HTR-8/SVneo (cell line): ENCODE measurements at regions not wholly inside any gene's neighbourhood (a gene's known extent, or its start where the extent isn't known, plus 50 kb on each side); places are given as distances from the start of the nearest gene placed in this dataset.

ENCODE experiments used
- DNase-seq: peaks from one replicate; pipeline ENCODE4 v3.0.0; 2011; ENCODE audit warnings: low spot score, mixed read lengths; ENCODE audit not compliant: insufficient read length
- FAIRE-seq: peaks from 2 replicates; lab custom pipeline; 2011; peaks lifted over from hg19 to GRCh38; lab: Jason Lieb, UNC

DNA sequence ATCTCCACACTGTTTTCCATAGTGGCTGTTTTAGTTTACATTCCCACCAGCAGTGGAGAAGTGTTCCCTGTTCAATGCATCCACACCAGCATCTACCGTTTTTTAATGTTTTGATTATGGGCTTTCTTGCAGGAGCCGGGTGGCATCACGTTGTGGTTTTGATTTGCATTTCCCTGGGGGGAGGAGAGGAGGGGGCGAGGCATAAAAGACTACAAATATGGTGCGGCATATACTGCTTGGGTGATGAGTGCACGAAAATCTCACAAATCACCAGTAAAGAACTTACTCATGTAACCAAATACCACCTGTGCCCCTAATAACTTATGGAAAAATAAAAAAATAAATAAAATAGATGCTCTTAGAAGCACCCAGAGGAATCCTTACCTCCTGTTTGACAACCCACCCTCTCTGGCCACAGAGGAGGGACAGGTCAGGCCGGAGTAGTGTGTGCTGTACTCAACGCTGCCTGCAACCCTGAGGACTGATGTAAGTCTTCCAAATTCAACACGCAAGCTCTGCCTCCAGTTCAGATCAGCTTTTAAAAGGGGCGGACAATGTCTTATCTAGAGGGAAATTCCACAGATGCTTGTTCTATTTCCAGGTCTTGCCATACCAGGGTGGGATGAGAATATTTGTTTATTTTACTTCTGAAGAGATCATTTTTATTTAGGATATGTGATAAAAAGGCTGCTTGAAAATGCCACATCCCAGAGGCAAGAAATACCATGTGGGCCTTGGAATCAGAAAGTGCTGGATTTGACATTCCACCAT lies 329.6 kb upstream of the B3GAT1 start:
- no peak for FAIRE-seq

DNA sequence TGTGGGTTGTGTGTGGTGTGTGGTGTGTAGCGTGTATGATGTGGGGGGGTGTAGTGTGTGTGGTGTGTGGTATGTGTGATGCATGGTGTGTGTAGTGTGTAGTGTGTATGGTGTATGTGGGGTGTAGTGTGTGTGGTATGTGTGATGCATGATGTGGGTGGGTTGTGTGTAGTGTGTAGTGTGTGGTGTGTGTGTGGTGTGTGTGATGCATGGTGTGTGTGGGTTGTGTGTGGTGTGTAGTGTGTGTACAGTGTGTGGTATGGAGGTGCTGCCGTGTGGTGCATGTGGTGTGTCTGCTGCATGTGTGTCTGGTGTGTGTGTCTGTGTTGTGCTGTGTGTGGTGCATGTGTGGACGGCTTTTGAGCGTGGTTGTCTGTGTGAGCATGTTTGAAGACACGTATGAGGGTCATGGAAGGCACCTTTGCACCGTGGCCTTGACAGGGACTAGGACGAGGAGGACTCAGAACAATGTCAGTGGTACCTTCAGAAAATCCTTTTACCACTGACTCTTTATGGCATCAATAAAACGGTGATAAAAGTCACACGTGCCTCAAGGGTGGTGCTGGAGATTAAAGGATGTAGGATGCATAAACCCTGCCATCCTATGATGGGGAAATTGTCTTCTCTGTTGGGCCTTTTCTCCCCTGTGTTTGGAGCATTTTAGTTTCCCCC lies 328.7 kb upstream of the B3GAT1 start:
- DNase-seq (no peak), FAIRE-seq (peak; percentile 99)

More for the DNA sequence above, 329.6 kb upstream of the B3GAT1 start:
- peak; percentile 15 for DNase-seq

DNA sequence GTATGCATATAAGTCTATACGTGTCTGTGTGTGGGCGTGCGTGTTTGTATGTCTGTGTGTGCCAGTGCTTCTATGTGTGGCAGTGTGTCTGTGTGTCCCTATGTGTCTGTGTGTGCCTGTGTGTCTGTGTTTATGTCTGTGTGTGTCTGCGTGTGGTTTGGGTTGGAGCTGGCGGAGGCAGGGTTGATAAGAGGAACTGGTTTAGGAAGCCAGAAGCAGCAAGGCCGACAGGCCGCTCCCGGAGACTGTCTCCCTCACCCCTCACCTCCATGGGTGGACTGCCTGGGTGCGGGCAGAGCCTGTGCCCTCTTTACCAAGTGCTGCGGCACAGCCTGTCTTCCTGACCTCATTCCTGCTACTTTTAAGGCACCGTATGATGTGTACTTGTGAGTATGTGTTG lies 327.1 kb upstream of the B3GAT1 start:
- no peak for FAIRE-seq
- DNase-seq, result no peak

DNA sequence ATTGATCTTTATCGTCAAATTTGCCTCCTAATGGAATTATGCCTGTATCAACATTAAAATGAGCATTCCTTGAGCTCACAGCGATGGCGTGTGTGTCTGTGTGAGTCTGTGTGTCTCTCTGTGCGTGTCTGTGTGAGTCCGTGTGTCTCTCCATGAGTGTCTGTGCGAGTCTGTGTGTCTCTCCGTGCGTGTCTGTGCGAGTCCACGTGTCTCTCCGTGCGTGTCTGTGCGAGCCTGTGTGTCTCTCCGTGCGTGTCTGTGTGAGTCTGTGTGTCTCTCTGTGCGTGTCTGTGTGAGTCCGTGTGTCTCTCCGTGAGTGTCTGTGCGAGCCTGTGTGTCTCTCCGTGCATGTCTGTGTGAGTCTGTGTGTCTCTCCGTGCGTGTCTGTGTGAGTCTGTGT lies 326.5 kb upstream of the B3GAT1 start:
- DNase-seq (no peak), FAIRE-seq (no peak)

DNA sequence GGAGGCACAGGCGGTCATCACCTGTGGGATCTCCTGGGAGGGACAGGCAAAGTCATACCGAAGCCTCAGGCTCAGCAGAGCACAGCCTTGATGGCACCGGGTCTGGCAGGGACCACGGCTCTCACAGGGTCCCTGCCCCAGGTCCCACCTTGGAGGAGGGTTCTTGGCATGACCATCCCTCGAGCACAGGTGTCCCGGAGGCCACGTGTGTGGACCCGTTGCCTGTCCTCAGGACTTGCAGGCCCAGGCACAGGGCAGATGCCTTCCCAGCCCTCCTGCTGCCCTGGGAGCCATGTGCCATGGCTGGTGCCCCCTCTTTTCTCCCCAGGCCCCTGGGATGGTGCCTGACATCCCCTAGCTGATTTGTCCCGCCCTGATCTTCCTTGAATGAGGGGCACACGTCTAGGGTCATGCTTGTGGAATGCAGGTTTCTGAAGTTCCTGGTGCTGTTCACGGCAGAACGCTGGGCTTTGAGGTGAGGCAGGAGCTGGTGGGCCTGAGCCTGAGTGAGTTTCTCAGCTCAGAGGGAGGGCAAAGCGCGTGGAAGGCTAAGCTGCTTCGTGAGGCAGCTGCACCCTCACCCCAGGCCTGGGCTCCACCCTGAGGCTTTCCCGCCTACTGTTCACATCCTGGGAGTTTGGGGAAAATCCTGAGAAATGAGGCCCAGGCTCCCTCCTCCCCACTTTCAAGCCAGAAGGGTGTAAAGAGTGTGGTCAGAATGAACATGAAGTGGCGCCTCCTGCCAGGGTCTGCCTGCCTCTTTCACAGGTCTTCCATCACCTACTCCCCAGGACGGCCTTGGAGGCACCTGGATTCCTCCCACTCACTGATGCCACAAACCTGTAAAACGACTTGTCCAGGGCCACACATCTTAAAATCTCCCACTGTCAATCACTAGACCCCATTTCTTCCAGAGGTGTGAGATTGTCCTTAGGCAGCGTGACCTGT lies 325.8 kb upstream of the B3GAT1 start:
- DNase-seq, result no peak
- FAIRE-seq, result no peak

DNA sequence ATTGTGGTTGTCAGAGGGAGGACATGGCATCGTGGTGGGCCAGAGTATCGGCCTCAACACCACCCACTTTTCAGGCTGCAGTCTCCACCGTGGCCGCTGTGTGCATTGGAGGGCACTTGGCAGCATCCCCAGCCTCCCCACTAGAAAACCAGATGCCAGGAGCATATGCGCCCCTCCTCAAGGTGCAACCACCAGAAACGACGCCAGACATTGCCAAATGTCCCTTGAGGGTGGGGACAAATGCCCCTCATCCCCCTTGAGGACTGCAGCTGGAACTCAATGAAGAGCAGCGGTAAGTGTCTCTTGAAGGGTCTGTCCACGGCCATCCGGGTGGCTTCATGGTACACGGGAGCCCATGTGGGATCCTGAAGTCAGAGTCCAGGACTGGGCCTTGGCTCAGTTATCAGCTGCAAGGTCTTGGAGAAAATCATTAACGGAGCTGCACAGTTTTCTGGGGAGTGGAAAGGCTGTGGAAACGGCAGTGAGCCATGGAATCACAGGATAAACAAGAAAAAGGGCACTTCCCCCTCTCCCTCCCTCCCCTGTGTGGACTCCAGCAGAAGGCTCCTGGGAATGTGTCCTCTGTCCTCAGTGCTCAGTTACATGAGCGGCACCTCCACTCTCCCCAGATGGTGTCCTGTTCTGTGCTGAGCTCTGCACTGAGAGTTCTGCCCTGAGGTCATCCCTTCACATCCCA lies 324.4 kb upstream of the B3GAT1 start:
- FAIRE-seq, result no peak
- no peak for DNase-seq

DNA sequence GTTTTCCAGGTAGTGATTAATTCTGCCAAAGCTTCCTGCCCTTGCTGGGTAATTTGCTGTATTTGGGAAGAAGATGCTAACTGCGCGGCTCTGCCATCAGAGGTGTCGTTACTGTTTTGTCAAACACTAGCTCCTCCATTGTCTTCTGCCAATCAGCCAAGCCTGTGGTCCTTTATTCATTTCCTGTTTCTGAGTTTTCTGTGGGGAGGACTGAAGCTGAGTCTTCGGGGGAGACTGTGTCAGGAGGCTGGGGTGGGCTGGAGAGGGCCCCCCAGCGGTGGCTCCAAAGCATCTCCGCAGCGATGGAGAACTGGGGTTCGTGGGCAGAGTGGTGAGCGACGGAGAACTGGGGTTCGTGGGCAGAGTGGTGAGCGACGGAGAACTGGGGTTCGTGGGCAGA lies 322.9 kb upstream of the B3GAT1 start:
- DNase-seq, result no peak
- no peak for FAIRE-seq

DNA sequence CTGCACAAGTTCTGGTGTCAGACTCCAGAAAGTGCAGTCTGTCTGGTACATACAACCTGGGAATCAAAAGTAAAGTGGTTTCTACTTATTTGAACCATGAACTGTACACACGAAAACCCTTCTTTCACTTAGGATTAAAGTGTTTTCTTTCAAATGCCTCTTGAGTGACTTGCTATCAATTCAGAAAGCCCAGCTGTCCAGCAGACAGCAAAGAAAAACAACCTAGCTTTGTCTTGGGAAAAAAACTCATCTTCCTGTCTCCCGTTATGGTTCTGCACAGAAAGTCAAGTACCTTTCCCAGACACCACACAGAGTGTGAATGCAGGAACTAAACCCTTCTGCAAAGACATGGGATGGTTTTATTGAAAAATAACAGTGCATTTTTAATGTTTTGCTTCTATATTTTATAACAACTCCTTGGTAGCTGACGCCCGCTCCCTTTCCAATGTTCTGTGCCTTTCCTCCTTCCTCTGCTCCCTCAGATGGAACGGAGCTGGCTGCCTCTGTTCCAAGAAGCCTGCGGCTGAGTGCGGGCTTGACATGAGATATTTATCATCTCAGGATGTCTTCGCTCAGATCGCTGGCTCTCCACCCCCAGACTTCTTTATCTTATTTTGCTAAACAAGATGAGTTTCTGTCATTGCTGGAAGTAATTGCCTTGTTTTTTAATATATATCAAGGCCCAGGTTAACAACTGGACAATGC lies 322.3 kb upstream of the B3GAT1 start:
- DNase-seq (no peak), FAIRE-seq (no peak)

DNA sequence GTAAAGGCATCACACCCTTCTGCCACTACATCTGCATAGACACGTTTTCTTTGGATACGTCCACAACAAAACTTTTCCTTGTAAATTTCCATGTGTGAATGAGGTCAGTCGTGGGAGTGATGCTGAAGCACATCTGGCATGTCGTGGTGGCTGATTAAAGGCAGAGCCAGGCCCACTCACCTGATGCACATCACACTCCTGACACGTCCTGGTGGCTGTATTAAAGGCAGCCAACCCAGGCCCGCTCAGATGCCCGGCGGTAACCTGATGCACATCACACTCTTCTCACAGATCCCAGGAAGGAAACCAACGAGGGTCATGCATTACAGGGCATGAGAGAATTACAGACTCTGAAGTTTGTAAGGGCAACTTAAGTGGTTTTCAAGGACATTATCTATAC lies 321.6 kb upstream of the B3GAT1 start:
- FAIRE-seq (no peak), DNase-seq (no peak)

DNA sequence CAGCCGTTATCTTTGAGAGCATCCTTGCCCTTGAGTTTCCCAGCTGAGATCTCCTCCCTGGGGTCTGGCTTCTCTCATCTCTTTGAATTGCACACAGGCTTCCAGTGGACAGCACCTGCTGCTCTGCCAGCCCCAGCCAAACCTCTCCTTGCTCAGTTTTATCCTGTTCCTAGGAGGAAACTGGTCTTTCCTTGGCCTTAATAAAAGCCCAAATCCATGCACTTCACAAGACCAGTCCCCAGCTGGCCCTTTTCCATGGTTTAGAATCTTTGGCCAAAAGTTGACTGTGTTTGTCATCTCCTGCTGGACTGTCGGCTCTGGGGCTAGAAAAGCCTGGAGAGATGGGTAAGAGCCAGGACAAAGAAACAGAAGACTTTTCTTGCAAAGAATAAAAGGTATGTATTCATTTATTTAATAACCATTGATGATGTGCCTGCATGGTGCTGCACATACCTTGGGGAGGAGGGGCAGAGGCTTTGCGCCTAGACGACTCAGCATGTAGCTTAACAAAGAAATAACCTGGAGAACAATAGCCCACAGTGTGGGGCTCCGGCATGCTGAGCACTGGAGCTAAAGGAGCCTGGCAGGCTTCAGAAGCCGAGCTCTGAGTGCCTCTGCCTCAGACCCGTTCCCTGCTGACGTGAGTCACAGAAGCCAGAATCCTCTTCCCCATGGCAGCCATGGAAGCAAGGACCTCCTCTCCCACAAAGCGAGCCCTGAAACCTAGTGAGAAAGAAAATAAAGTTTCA lies 319.3 kb upstream of the B3GAT1 start:
- FAIRE-seq, result no peak

DNA sequence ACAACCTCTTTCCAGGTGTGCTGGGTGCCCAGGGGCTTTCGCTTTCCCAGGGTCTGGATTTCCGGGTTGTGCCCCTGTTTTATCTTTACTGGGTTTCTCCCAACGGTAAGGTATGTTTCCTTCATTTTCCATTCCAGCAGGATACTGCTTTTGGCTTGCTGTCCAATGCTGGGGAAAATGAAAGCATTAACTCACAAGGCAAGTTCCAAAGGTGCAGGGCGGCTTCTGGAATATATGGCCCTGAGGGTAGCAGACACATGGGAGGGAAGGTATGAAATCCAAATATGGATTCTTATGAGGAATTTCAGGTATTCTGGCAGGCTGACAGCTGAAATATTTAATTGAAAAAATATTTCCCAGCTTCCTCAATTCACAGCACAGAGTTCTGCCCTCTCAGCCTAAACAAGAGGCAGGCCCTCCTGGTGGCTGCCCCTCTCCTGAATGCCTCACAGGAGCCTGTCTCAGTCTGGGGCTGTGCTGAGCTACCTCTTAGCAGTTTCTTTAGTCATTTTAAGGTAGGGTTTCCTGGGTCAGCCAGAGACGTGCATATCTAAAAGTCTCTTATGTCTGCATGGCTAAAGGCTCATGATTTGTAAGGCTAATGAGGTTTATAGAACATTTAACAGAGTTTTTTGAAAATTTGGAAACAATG lies 318.6 kb upstream of the B3GAT1 start:
- DNase-seq, result no peak
- FAIRE-seq, result no peak

More for the DNA sequence above, 319.3 kb upstream of the B3GAT1 start:
- DNase-seq, result no peak

DNA sequence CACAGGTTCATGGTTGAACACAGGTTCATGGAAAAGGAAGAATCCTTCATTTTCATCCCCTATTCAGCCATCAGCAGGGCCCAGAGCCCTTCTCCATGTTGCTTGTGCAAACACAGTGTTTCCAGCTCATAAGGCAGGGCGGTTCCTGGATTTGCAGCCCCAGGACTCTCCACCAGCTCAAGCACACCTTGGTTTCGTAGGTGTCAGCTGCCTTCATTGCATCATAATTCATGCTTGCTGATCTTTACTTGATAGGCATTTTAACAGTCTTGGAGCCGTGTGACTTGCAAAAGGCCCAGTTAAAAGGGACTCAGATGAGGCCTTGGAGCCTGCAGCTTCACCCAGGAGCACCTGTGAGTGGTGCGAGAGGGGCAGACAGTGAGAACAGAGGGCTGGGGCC lies 318.1 kb upstream of the B3GAT1 start:
- no peak for DNase-seq
- FAIRE-seq, result no peak

DNA sequence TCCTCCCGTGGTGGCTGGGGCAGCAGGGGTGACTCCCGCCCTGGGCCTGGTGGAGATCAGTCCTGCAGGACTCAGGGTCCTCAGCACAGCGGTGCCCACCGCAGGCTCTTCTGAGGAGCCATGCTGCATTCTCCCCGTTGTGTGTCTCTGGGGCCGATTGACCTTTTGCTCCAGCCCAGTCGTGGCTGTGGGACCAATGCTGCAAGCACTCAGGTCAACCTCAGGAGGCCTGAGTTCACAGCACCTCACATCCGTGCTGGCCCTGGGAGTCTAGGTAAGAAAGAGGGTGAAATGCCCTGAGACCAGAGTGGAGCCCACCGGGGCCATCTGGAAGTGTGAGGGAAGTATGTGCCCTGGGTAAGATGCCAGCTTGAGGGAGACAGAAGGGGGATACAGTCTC lies 316.1 kb upstream of the B3GAT1 start:
- DNase-seq, result no peak
- FAIRE-seq, result no peak

DNA sequence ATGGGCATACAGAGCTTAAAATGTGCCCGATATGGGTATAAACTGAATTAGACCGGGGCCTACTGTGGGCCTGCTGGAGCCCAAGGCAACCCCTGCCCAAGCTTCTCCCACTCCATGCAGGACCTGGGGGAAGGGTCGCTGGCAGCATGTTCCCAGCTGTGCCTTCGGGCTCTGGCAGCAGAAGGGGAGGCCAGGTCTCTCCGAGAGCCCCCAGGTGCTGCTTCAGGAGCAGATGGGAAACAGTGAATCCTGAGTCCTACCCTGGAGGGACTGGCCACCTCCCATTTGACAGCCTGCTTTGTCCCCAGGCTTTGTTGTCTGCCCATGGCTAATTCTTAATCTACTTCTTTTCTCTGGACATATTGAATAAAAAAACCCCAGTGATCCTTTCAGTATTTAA lies 315.6 kb upstream of the B3GAT1 start:
- FAIRE-seq (no peak), DNase-seq (no peak)

DNA sequence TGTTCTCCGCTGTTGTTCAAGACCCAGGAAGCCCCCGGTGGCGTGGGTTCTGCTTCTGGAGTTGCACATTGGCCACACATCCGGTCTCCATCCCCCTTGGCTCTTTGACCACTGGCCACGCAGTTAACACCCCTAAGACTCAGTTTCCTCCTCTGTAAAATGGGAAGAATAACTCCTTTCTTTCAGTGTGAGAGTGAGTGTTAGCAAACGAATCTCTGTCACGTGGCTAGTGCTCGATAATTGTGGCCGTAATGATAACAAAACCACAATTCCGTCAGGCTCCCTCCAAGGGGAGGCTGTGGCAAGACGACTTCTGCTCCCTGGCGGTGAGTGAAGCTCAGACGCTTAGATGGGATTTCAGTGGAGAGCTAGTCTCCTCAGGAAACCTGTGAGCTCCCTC lies 315.2 kb upstream of the B3GAT1 start:
- no peak for DNase-seq
- no peak for FAIRE-seq

DNA sequence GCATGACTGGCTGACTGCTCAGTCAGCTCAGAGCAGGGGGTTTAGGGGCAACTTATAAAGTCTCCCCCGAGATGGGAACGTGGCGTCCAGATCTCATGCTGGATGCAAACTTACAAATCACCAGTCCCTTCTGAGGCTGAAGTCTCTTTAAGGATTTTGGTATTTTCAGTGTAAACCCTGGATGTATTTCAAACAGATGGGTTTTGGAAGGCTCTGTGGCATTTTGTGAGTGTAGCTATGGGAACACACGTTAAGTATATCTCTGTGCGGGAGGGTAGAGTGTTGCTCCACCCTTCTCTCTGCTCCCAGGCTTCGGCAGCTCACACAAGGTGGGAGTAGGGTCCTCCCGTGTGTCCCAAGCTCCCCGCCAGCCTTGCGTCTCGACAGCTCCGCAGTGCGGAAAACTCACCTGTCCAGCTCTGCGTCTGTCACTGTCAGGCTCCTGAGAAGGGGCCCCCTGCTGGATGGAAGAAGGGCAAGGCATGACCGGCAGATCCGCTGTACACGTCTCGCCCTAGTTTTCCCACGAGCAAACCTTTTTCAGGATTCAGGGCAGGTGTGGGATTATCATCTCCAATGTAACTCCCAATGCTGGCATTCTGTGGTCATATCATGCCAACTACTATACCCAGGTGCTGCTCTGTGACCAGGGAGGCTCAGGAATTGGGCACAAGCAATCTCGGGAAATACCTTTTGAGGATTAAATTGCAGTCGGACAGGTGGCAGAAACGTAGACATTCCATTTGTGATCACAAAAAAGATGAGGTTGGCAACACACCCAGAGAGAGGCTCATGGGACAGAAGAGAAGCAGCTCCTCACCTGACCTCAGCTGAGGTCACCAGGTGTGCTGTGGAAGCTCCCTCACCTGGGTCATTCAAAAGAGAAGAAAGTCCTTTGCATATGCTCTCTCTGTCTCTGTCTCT lies 313.9 kb upstream of the B3GAT1 start:
- no peak for FAIRE-seq

DNA sequence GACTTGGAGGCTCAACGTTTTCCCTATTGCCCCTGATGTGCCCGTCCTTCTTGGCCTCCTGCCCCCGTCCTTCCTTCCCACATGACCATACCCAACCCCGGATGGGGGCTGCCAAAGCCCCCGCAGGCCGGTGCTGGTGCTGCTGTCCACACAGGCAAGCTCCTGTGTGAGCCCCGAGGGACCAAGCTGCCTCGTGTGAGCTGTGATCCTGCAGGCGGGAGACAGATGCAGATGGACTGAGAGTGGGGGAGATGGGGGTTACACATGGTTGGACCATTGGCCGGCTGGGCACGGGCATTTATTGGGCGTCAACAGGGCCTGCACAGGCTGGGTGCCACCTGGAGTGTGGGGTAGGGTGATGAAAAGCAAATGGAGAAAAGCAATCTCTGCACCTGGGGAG lies 313.2 kb upstream of the B3GAT1 start:
- FAIRE-seq (no peak), DNase-seq (no peak)

More for the DNA sequence above, 313.9 kb upstream of the B3GAT1 start:
- DNase-seq, result no peak
